ENCODE measurements at regions not wholly inside any gene's neighbourhood (a gene's known extent, or its start where the extent isn't known, plus 50 kb on each side); places are given as distances from the start of the nearest gene placed in this dataset.

DNA sequence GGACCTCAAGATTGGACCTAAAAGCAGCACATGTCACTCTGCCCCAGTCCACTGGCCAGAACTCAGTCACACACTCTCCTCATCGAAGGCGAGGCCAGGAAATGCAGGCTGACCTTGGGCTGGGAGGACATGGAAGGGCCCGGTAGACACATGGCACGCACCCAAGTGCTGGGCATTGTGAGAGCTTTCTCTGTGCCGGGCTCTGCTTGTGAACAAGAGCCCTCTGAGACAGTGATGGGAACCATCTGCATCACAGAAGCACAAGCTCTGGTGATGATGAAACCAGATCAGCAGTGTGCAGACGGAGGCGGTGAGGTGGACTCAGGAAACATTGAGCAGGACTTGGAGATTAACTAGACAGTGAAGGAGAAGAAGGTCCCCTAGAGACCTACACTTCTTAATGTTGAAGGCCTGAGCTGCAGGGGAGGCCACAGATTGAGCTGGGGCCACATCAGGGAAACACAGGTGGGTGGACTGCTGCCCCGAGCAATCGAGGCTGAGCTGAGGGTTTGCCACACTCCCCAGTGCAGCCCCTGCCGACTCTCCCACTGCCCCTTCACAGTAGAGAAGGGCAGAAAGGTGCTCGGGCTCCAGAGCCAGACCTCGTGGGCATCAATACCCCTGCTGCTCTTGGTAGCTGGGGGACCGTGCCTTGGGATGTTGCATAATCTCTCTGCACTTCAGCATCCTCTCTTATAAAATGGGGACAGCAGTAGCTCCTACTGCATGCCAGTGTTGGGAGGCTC lies 1460.5 kb downstream of the TBC1D22A start:
- H3K36me3 ChIP-seq (ENCODE audit: insufficient read depth, low read length) = no peaks in the 10 kb centered on the region

DNA sequence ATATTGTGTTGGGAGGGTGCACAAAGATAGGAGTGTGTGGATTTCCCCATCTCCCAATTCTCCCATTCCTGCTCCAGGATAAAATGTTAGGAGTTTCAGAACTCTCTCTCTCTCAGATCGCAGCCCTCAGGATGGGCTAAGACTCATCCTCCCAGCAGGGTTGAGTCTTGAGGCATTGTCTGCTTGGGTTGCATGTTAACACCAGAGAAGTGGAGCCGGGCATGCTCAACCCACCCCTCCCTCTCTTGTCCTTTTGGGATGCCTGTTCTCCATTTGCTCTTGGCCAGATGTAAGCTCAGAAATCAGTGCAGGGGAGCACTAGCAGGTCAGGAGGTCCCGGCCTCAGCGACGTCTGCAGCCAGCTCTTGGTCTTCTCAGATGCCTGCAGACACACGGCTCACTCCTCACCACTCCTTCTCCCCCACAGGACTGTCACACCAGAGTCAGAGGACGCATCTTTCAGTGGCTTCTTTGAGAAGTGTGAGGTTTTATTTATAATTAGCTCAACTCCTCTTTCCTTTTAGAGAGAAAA lies 1456.5 kb downstream of the TBC1D22A start:
- Histone ChIP-seq H3K9ac (ENCODE audit: low read length) (no peak overlapping the region), H3K4me3 (ENCODE audit: low read depth in 1 of 2, low read length in 2 of 2) (no peak overlapping the region), H3K9me3 (ENCODE audit: low read length) (no peaks in the 10 kb centered on the region), H3K4me1 (ENCODE audit: insufficient read depth, low read length) (no peaks in the 10 kb centered on the region), H3K36me3 (ENCODE audit: insufficient read depth, low read length) (no peaks in the 10 kb centered on the region), H3K27me3 (ENCODE audit: control insufficient read depth in 1 of 2, insufficient read depth in 2 of 2, low read length in 2 of 2) (no peaks in the 10 kb centered on the region), H3K27ac (ENCODE audit: low read depth, low read length) (no peak overlapping the region)

More for the DNA sequence above, 1460.5 kb downstream of the TBC1D22A start:
- peaks cover 0 to 6% of the 10 kb centered on the region in 2 donors for H3K27me3 ChIP-seq (ENCODE audit: control insufficient read depth in 1 of 2, insufficient read depth in 2 of 2, low read length in 2 of 2)
- no peaks in the 10 kb centered on the region for H3K4me1 ChIP-seq (ENCODE audit: insufficient read depth, low read length)
- H3K4me3 ChIP-seq (ENCODE audit: low read depth in 1 of 2, low read length in 2 of 2) = no peak overlapping the region
- H3K27ac ChIP-seq (ENCODE audit: low read depth, low read length) = no peak overlapping the region
- H3K9ac ChIP-seq (ENCODE audit: low read length) = no peak overlapping the region
- no peaks in the 10 kb centered on the region for H3K9me3 ChIP-seq (ENCODE audit: low read length)

DNA sequence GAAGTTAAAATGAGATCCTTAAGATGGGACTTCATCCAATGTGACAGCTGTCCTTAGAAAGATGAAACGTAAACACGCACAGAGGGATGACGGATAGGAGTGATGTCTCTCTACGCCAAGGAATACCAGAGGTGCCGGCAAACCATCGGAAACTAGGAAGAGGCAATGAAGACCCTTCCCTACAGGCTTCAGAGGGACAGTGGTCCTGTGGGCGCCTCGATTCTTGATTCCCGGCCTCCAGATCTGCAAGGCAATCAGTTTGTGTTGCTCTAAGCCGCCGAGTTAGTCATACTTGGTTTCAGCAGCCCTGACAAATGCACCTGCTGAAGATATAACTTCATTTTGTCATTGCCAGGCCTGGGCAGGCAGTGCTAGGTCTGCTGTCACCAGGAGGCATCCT lies 1455.1 kb downstream of the TBC1D22A start:
- H3K36me3 ChIP-seq (ENCODE audit: insufficient read depth, low read length) = no peaks in the 10 kb centered on the region
- H3K27ac ChIP-seq (ENCODE audit: low read depth, low read length) = no peak overlapping the region
- H3K4me1 ChIP-seq (ENCODE audit: insufficient read depth, low read length) = no peaks in the 10 kb centered on the region
- no peaks in the 10 kb centered on the region for H3K27me3 ChIP-seq (ENCODE audit: control insufficient read depth in 1 of 2, insufficient read depth in 2 of 2, low read length in 2 of 2)
- H3K9ac ChIP-seq (ENCODE audit: low read length) = no peak overlapping the region
- no peak overlapping the region for H3K4me3 ChIP-seq (ENCODE audit: low read depth in 1 of 2, low read length in 2 of 2)
- no peaks in the 10 kb centered on the region for H3K9me3 ChIP-seq (ENCODE audit: low read length)

GRCh38 chr22:48212727-48213126 lies 1450.3 kb downstream of the TBC1D22A start:
- Histone ChIP-seq H3K4me1 (ENCODE audit: insufficient read depth, low read length) (no peaks in the 10 kb centered on the region), H3K27ac (ENCODE audit: low read depth, low read length) (no peak overlapping the region), H3K9ac (ENCODE audit: low read length) (no peak overlapping the region), H3K4me3 (ENCODE audit: low read depth in 1 of 2, low read length in 2 of 2) (no peak overlapping the region), H3K27me3 (ENCODE audit: control insufficient read depth in 1 of 2, insufficient read depth in 2 of 2, low read length in 2 of 2) (no peaks in the 10 kb centered on the region), H3K9me3 (ENCODE audit: low read length) (no peaks in the 10 kb centered on the region), H3K36me3 (ENCODE audit: insufficient read depth, low read length) (no peaks in the 10 kb centered on the region)

DNA sequence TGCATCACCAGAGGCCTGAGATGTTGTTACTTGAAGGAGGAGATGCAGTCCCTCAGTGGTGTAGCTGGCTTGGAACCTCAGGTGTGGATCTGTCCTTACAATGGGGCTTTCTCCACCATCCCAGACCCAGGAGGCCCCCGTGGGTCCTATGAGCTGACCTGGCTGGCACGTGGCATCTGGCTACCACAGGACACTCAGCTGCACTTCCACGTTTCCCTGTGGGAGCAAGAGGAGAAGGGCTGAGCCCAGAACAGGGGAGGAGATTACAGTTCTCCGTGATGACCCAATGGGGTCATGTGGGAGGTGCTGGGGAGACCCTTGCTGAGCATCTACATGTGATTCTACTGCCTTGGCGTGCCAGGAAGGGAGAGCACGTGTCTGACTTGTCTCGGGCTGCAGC lies 1448.4 kb downstream of the TBC1D22A start:
- H3K27me3 ChIP-seq (ENCODE audit: control insufficient read depth in 1 of 2, insufficient read depth in 2 of 2, low read length in 2 of 2) = no peaks in the 10 kb centered on the region
- H3K4me3 ChIP-seq (ENCODE audit: low read depth in 1 of 2, low read length in 2 of 2) = no peak overlapping the region
- H3K9ac ChIP-seq (ENCODE audit: low read length) = no peak overlapping the region
- no peak overlapping the region for H3K27ac ChIP-seq (ENCODE audit: low read depth, low read length)
- H3K4me1 ChIP-seq (ENCODE audit: insufficient read depth, low read length) = no peaks in the 10 kb centered on the region
- no peaks in the 10 kb centered on the region for H3K36me3 ChIP-seq (ENCODE audit: insufficient read depth, low read length)
- no peaks in the 10 kb centered on the region for H3K9me3 ChIP-seq (ENCODE audit: low read length)

GRCh38 chr22:48210198-48210580 lies 1447.7 kb downstream of the TBC1D22A start:
- Histone ChIP-seq H3K36me3 (ENCODE audit: insufficient read depth, low read length) (no peaks in the 10 kb centered on the region), H3K9me3 (ENCODE audit: low read length) (no peaks in the 10 kb centered on the region), H3K27ac (ENCODE audit: low read depth, low read length) (no peak overlapping the region), H3K4me1 (ENCODE audit: insufficient read depth, low read length) (no peaks in the 10 kb centered on the region), H3K4me3 (ENCODE audit: low read depth in 1 of 2, low read length in 2 of 2) (no peak overlapping the region), H3K27me3 (ENCODE audit: control insufficient read depth in 1 of 2, insufficient read depth in 2 of 2, low read length in 2 of 2) (no peaks in the 10 kb centered on the region), H3K9ac (ENCODE audit: low read length) (no peak overlapping the region)

DNA sequence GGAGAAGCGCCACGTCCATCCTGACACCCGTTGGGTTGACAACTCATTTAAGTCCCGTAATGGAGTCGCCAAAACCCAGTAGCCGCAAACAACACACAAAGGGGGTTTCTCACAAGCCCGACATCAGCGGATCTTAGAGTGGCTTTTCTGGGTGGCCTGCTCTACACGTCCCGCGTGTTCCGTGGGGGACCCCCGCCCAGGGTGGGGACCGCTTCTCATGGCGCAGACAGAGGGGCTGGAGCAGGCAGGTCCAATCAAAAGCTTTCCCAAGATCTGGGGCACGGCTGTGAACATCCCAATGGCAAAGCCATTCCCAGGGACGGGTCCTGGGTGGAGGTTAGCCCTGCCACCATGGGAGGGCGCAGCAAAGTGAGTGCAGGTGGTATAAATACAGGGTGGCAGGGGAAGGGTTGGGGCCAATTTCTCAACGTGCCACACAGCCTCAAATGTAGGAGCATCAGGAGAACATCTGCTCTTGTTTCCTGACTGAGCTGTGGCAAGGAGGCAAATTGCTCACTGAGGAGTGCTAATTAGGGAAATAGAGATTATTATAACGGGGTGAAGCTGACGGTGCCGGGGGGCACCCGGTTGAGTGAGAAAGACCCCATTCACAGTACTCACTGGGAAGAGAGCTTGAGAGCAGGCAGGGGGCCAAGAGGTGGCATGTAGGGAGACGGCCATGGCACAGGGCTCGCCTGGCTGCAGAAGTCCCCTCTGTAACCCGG lies 1447.2 kb downstream of the TBC1D22A start:
- Histone ChIP-seq H3K27ac (ENCODE audit: low read depth, low read length) (no peak overlapping the region), H3K9me3 (ENCODE audit: low read length) (no peaks in the 10 kb centered on the region), H3K27me3 (ENCODE audit: control insufficient read depth in 1 of 2, insufficient read depth in 2 of 2, low read length in 2 of 2) (no peaks in the 10 kb centered on the region), H3K36me3 (ENCODE audit: insufficient read depth, low read length) (no peaks in the 10 kb centered on the region), H3K4me3 (ENCODE audit: low read depth in 1 of 2, low read length in 2 of 2) (no peak overlapping the region), H3K4me1 (ENCODE audit: insufficient read depth, low read length) (no peaks in the 10 kb centered on the region), H3K9ac (ENCODE audit: low read length) (no peak overlapping the region)

DNA sequence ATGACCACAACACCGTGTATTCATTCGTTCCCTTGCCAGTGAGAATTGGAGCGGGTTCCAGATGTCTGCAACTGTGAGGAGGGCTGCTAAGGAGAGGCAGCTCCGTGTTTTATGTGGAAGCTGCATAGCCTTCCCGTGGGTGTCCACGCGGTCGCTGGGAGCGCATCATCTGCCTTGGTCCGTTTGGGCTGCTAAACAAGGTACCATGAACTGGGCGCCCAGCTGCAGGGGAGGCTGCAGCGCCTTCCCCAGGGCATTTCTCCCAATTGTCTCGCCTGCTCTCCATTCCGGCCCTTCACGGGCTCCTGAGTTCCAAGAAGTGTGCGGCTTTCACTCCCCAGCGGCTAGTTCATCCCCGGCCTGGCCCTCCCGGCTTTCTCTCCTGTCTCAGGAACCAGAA lies 1446.4 kb downstream of the TBC1D22A start:
- Histone ChIP-seq H3K27ac (ENCODE audit: low read depth, low read length) (no peak overlapping the region), H3K36me3 (ENCODE audit: insufficient read depth, low read length) (no peaks in the 10 kb centered on the region), H3K9ac (ENCODE audit: low read length) (no peak overlapping the region), H3K4me1 (ENCODE audit: insufficient read depth, low read length) (no peaks in the 10 kb centered on the region), H3K27me3 (ENCODE audit: control insufficient read depth in 1 of 2, insufficient read depth in 2 of 2, low read length in 2 of 2) (no peaks in the 10 kb centered on the region), H3K4me3 (ENCODE audit: low read depth in 1 of 2, low read length in 2 of 2) (no peak overlapping the region), H3K9me3 (ENCODE audit: low read length) (no peaks in the 10 kb centered on the region)

DNA sequence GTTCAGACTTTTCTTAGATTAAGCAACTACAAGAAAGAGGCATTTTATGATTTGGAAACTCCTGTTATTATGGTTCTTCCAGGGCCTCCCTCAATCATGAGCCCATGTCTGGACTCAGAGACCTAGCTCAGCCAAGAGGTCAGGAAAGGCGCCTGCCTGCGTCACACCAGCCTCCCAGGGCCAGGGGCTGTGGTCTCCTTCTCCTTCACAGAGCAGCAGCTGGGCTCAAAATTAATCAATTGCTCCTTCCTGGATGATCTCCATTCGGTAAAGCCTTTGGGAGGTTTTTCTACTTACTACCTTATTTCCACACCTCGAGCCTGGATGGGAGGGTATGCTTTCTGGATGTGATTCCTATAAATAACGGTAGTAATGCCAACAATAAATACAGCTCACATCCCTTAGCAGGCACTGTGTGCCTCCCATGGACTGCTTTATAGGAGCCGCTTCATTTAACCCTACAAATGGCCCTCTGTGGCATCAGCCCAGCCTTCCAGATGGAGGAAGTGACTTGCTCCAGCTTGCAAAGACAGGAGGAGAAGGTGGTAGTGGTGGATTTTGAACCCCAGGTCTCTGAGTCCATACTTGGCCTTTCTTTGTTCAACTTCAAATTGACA lies 1445.6 kb downstream of the TBC1D22A start:
- Histone ChIP-seq H3K27ac (ENCODE audit: low read depth, low read length) (no peak overlapping the region), H3K9me3 (ENCODE audit: low read length) (no peaks in the 10 kb centered on the region), H3K27me3 (ENCODE audit: control insufficient read depth in 1 of 2, insufficient read depth in 2 of 2, low read length in 2 of 2) (no peaks in the 10 kb centered on the region), H3K4me3 (ENCODE audit: low read depth in 1 of 2, low read length in 2 of 2) (no peak overlapping the region), H3K36me3 (ENCODE audit: insufficient read depth, low read length) (no peaks in the 10 kb centered on the region), H3K4me1 (ENCODE audit: insufficient read depth, low read length) (no peaks in the 10 kb centered on the region), H3K9ac (ENCODE audit: low read length) (no peak overlapping the region)

DNA sequence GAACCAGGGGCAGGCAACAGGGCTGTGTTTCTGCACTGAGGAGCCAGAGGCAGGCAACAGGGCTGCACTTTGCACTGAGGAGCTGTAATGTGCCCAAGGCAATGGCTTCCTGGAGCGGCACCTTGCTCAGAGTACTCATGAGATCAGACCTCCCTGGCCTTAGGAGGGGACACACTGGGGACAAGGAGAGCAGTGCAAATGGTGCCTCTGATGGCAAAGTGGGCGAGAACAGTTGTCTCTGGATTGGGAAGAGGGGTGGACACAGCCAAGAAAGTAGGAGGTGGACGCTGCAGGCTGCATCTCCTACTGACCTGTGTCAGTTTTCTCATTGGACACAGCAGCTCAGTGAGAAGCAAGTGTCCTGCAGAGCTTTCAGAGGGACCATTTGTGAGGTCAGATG lies 1443.3 kb downstream of the TBC1D22A start:
- Histone ChIP-seq H3K27me3 (ENCODE audit: control insufficient read depth in 1 of 2, insufficient read depth in 2 of 2, low read length in 2 of 2) (no peaks in the 10 kb centered on the region), H3K9me3 (ENCODE audit: low read length) (no peaks in the 10 kb centered on the region), H3K4me1 (ENCODE audit: insufficient read depth, low read length) (no peaks in the 10 kb centered on the region), H3K36me3 (ENCODE audit: insufficient read depth, low read length) (no peaks in the 10 kb centered on the region), H3K9ac (ENCODE audit: low read length) (no peak overlapping the region), H3K4me3 (ENCODE audit: low read depth in 1 of 2, low read length in 2 of 2) (no peak overlapping the region), H3K27ac (ENCODE audit: low read depth, low read length) (no peak overlapping the region)

DNA sequence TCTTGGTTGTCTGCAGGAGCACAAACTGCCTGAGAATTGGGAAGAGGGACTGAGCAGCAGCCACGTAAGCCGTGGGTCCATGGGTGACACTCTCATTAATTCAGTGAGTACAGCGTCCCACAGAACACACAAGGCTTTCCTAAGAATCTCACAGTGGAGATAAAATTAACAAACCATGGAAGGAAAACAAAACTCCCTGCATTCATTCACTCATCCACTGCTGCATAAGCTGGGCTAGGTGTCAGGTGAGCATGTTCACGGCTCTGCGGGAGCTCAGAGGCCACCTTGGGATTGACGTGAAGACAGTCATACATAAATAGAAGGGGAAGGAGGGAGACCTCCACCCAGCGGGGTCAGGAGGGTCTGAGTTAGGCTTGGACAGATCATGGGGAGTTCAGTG lies 1442.7 kb downstream of the TBC1D22A start:
- Histone ChIP-seq H3K27ac (ENCODE audit: low read depth, low read length) (no peak overlapping the region), H3K4me1 (ENCODE audit: insufficient read depth, low read length) (no peaks in the 10 kb centered on the region), H3K4me3 (ENCODE audit: low read depth in 1 of 2, low read length in 2 of 2) (no peak overlapping the region), H3K27me3 (ENCODE audit: control insufficient read depth in 1 of 2, insufficient read depth in 2 of 2, low read length in 2 of 2) (no peaks in the 10 kb centered on the region), H3K36me3 (ENCODE audit: insufficient read depth, low read length) (no peaks in the 10 kb centered on the region), H3K9me3 (ENCODE audit: low read length) (no peaks in the 10 kb centered on the region), H3K9ac (ENCODE audit: low read length) (no peak overlapping the region)
